HG03135 (cell line): ENCODE measurements at regions not wholly inside any gene's neighbourhood (a gene's known extent, or its start where the extent isn't known, plus 50 kb on each side); places are given as distances from the start of the nearest gene placed in this dataset.

Experiments
- ATAC-seq: cut with Tn5 transposase; IDR thresholded peaks from one replicate; pipeline ENCODE4 v1.9.1; 2021; ENCODE audit warnings: mild to moderate bottlenecking, moderate library complexity; ENCODE audit not compliant: unreplicated experiment

DNA sequence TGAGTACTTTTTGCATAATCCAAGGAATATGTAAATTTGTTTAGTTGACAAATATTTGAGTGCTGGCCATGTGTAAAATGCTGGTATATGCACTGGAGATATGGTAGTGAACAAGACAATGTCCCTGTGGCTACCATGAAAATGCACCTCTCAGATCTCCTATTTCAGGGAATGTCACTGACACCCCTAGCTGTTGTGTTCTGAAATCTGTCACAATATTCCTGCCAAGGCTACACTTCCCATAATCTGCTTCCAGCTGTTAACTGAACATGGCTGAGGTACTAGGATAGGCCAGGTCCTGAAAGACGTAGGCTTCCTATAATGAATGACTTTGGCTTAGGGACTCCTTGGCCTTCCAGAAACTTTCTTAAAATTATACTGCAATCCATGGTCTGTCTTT is 197.8 kb downstream of the ZNF648 start:
- no peak for ATAC-seq

DNA sequence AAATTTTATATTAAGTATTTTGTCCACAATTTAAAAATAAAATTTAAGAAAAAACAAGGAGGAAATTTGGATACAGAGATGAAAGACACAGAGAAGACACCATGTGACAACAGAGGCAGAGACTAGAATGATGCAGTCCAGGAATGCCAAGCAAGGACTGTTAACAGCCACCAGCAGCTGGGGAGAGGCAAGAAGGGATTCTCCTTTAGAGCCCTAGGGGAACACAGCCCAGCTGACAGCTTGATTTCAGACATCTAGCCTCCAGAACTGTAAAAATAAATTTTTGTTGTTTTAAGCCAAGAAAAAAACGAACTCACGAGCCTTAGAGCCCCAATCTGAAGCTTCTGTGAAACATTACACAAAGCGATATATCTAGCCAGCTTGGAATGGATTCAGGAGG is 198.5 kb downstream of the ZNF648 start:
- ATAC-seq = no peak

DNA sequence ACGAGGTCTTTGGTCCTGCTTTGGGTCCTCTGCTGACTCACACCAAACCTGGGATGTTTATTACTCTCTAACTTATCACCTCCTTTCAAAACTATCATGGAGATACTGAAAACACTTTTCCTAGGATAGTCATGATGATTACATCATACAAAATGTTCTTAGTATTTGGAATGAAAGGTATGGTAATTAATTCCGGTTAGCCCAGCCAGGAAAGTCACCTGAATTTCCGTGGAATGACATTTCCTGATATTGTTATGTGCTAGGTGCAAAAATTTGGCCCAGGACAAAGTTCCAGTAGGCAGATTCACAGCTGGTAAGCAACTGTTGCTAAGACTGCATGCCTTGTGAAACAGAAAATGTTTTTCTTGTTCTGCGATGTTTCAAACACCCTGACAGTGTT is 203.4 kb downstream of the ZNF648 start:
- no peak for ATAC-seq
